Chondrocyte (in vitro differentiated cells): ENCODE measurements at regions not wholly inside any gene's neighbourhood (a gene's known extent, or its start where the extent isn't known, plus 50 kb on each side); places are given as distances from the start of the nearest gene placed in this dataset.

Source experiments
- DNase-seq: peaks from one replicate; pipeline ENCODE4 v3.0.0; 2021; ENCODE audit warnings: mixed read lengths, low spot score
- H3K27ac Mint-ChIP-seq: one replicate; pipeline ENCODE4 v1.8.0; 2021; ENCODE audit warnings: mild to moderate bottlenecking, moderate library complexity, mixed read lengths; ENCODE audit not compliant: unreplicated experiment
- H3K27me3 Mint-ChIP-seq: 2 replicates; pipeline ENCODE4 v1.8.0; 2021; ENCODE audit warnings: low read depth, mixed read lengths
- H3K36me3 Mint-ChIP-seq: 2 replicates; pipeline ENCODE4 v1.8.0; 2021; ENCODE audit warnings: low read depth, mixed read lengths
- H3K4me1 Mint-ChIP-seq: 2 replicates; pipeline ENCODE4 v1.8.0; 2021; ENCODE audit warnings: low read depth, mild to moderate bottlenecking, mixed read lengths
- H3K4me3 Mint-ChIP-seq: one replicate; pipeline ENCODE4 v1.8.0; 2021; ENCODE audit warnings: mild to moderate bottlenecking, moderate library complexity, mixed read lengths; ENCODE audit not compliant: unreplicated experiment
- H3K9me3 Mint-ChIP-seq: 2 replicates; pipeline ENCODE4 v1.8.0; 2021; ENCODE audit warnings: low read depth, mixed read lengths
- CTCF ChIP-seq: fragments of 200-600 bp; sonication (generic); IDR thresholded peaks from 2 replicates; pipeline ENCODE4 v1.5.0; 2021; ENCODE audit warnings: antibody characterized with exemption, mild to moderate bottlenecking, moderate library complexity

DNA sequence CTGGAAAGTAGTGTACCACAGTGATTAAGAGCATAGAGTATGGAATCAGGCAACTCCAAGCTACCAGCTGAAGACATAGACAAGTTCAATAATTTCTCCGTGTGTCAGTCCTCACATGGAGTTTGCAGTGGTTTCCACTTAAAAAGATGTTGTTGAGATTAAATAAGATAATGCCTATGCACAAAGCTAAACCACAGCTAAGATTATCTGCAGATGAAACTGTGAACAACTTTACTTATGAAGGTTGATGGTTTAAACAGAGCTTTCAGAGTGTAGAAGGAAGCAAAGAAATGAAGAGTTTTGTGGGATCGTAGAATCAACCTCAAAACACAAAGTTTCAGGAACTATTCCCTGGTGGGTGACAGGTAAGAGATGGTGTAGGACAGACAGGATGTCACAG lies 223.5 kb upstream of the IL12B start:
- peaks cover 24% of the 10 kb centered on the region for H3K27me3 Mint-ChIP-seq
- no peak overlapping the region for H3K4me3 Mint-ChIP-seq
- DNase-seq = no peak
- H3K27ac Mint-ChIP-seq = no peak overlapping the region
- H3K9me3 Mint-ChIP-seq = no peaks in the 10 kb centered on the region
- TF ChIP-seq CTCF = no peak
- H3K36me3 Mint-ChIP-seq = peaks cover 2% of the 10 kb centered on the region
- peaks cover 8% of the 10 kb centered on the region for H3K4me1 Mint-ChIP-seq

GRCh38 chr5:159555084-159555483 lies 224.8 kb upstream of the IL12B start:
- no peak for TF ChIP-seq CTCF
- DNase-seq = no peak
- peaks cover 8% of the 10 kb centered on the region for H3K4me1 Mint-ChIP-seq
- H3K36me3 Mint-ChIP-seq = peaks cover 2% of the 10 kb centered on the region
- peaks cover 23% of the 10 kb centered on the region for H3K27me3 Mint-ChIP-seq
- no peak overlapping the region for H3K27ac Mint-ChIP-seq
- H3K4me3 Mint-ChIP-seq = no peak overlapping the region
- no peaks in the 10 kb centered on the region for H3K9me3 Mint-ChIP-seq

GRCh38 chr5:159559337-159559736 lies 229.1 kb upstream of the IL12B start:
- Mint-ChIP-seq H3K36me3 (peaks cover 3% of the 10 kb centered on the region), H3K27ac (no peak overlapping the region), H3K4me1 (peaks cover 8% of the 10 kb centered on the region), H3K9me3 (no peaks in the 10 kb centered on the region), H3K4me3 (no peak overlapping the region), H3K27me3 (peaks cover 36% of the 10 kb centered on the region)
- TF ChIP-seq CTCF = no peak
- DNase-seq = no peak

GRCh38 chr5:159560088-159560487 lies 229.8 kb upstream of the IL12B start:
- Mint-ChIP-seq H3K4me1 (peaks cover 6% of the 10 kb centered on the region), H3K9me3 (no peaks in the 10 kb centered on the region), H3K27me3 (peaks cover 36% of the 10 kb centered on the region), H3K36me3 (peaks cover 3% of the 10 kb centered on the region), H3K4me3 (no peak overlapping the region), H3K27ac (no peak overlapping the region)
- no peak for TF ChIP-seq CTCF
- no peak for DNase-seq

GRCh38 chr5:159564031-159564430 lies 233.7 kb upstream of the IL12B start:
- DNase-seq = no peak
- no peak overlapping the region for H3K27ac Mint-ChIP-seq
- H3K9me3 Mint-ChIP-seq = no peaks in the 10 kb centered on the region
- peaks cover 2% of the 10 kb centered on the region for H3K36me3 Mint-ChIP-seq
- no peak for TF ChIP-seq CTCF
- no peak overlapping the region for H3K4me3 Mint-ChIP-seq
- peaks cover 48% of the 10 kb centered on the region for H3K27me3 Mint-ChIP-seq
- no peaks in the 10 kb centered on the region for H3K4me1 Mint-ChIP-seq
